K562 (cell line): ENCODE measurements at regions not wholly inside any gene's neighbourhood (a gene's known extent, or its start where the extent isn't known, plus 50 kb on each side); places are given as distances from the start of the nearest gene placed in this dataset.

Source experiments
- ATAC-seq: fragments of 200-7000 bp; cut with Tn5 transposase; 3 replicates; pipeline ENCODE4 v1.9.1; 2020; ENCODE audit warnings: moderate library complexity
- BruUV-seq: library from RNA; stranded (reverse); fragments of 400-500 nt; replicated peaks from 2 replicates; lab custom pipeline; 2021; lab: Mats Ljungman, UMichigan
- CTCF ChIA-PET: fragments of 300-600 bp; formaldehyde crosslinking; extraction: SDS; loops from one replicate; lab custom pipeline; 2021; ENCODE audit warnings: low intra/inter-chr PET ratio; lab: Yijun Ruan, JAX
- POLR2A ChIA-PET: fragments of 300-600, 350-650 bp; sonication (Branson Sonifier 250); formaldehyde crosslinking; extraction: SDS; loops from one replicate; lab custom pipeline; 2021; ENCODE audit warnings: antibody characterized with exemption, inconsistent platforms; lab: Yijun Ruan, JAX
- DNase-seq, 4 experiments: peaks; one replicate each; pipeline versions ENCODE4 v3.0.0 to v3.0.0-alpha.2; 2011 to 2018; ENCODE audit warnings: low spot score in 3 of 4, mixed read lengths in 3 of 4; ENCODE audit errors: extremely low read depth in 1 of 4
- FAIRE-seq: peaks from 2 replicates; lab custom pipeline; 2011; peaks lifted over from hg19 to GRCh38; lab: Jason Lieb, UNC
- H2AFZ ChIP-seq: 2 replicates; pipeline ENCODE4 v1.6.0; 2011; ENCODE audit warnings: low read depth, low read length, control low read depth, inconsistent platforms
- H3K27ac ChIP-seq: fragments of 200-600 bp; 3 replicates; pipeline ENCODE4 v1.8.0; 2011; ENCODE audit warnings: low read depth, mild to moderate bottlenecking, control low read depth, inconsistent platforms, low read length, moderate library complexity, mixed read lengths; ENCODE audit errors: extremely low read depth
- H3K27me3 ChIP-seq, 2 experiments: fragments of 300-600 bp in 1 of 2; 2 replicates in 1 of 2; 3 replicates in 1 of 2; pipeline versions ENCODE4 v1.6.0 to v1.8.0; 2011; ENCODE audit warnings: inconsistent platforms in 2 of 2, low read length in 2 of 2, mild to moderate bottlenecking in 1 of 2, mixed read lengths in 1 of 2, moderate library complexity in 1 of 2; ENCODE audit not compliant: control insufficient read depth in 2 of 2, insufficient read depth in 2 of 2
- H3K36me3 ChIP-seq: fragments of 300-600 bp; 3 replicates; pipeline ENCODE4 v1.8.0; 2011; ENCODE audit warnings: mild to moderate bottlenecking, low read length, inconsistent platforms; ENCODE audit not compliant: control insufficient read depth, insufficient read depth
- H3K4me1 ChIP-seq, 2 experiments: fragments of 200-600 bp in 1 of 2; replicated peaks in 1 of 2; 2 replicates in 1 of 2; 3 replicates in 1 of 2; pipeline versions ENCODE4 v1.5.1 to v1.8.0; 2011; ENCODE audit warnings: inconsistent platforms in 2 of 2, low read length in 2 of 2, mild to moderate bottlenecking in 1 of 2, mixed read lengths in 1 of 2, moderate library complexity in 1 of 2; ENCODE audit not compliant: control insufficient read depth in 2 of 2, insufficient read depth in 2 of 2
- H3K4me2 ChIP-seq: 2 replicates; pipeline ENCODE4 v1.6.1; 2011; ENCODE audit warnings: low read length, control low read depth, inconsistent platforms, mixed read lengths; ENCODE audit not compliant: insufficient read depth
- H3K4me3 ChIP-seq: fragments of 200-600 bp; sonication (generic), shearing (Covaris generic); 2 replicates; pipeline ENCODE4 v1.5.1; 2016; ENCODE audit warnings: control low read depth, inconsistent platforms
- H3K79me2 ChIP-seq: fragments of 200-600 bp; 3 replicates; pipeline ENCODE4 v1.8.0; 2011; ENCODE audit warnings: low read length, inconsistent platforms; ENCODE audit not compliant: control insufficient read depth, insufficient read depth
- H3K9ac ChIP-seq, 2 experiments: 2 replicates each; pipeline versions ENCODE4 v1.6.0 to v1.6.1; 2011; ENCODE audit warnings: low read depth in 2 of 2, low read length in 2 of 2, control low read depth in 1 of 2, inconsistent platforms in 1 of 2, mild to moderate bottlenecking in 1 of 2, mixed read lengths in 1 of 2; ENCODE audit not compliant: insufficient read depth in 1 of 2
- H3K9me1 ChIP-seq: one replicate; pipeline ENCODE4 v1.6.0; 2011; ENCODE audit warnings: inconsistent platforms, mild to moderate bottlenecking, low read length, moderate library complexity; ENCODE audit not compliant: control insufficient read depth, insufficient read depth
- H3K9me3 ChIP-seq: replicated peaks from 2 replicates; pipeline ENCODE4 v1.5.1; 2011; ENCODE audit warnings: low read depth, low read length, inconsistent platforms; ENCODE audit not compliant: control insufficient read depth, insufficient read depth
- H4K20me1 ChIP-seq: replicated peaks from 2 replicates; pipeline ENCODE4 v1.6.1; 2011; ENCODE audit warnings: low read length, inconsistent platforms, mixed read lengths; ENCODE audit not compliant: control insufficient read depth, insufficient read depth
- FOXK1 ChIP-seq: sonication (generic); formaldehyde crosslinking; IDR thresholded peaks from 2 replicates; pipeline ENCODE4 v1.8.0; 2022; ENCODE audit warnings: missing genetic modification reagents, mild to moderate bottlenecking, borderline replicate concordance
- FOXP1 ChIP-seq: sonication (generic); formaldehyde crosslinking; IDR thresholded peaks from 2 replicates; pipeline ENCODE4 v1.8.0; 2022; ENCODE audit warnings: mild to moderate bottlenecking, missing genetic modification reagents
- SP2 ChIP-seq: IDR thresholded peaks from 2 replicates; pipeline ENCODE4 v1.6.1; 2011; ENCODE audit warnings: mild to moderate bottlenecking, low read depth, low read length, moderate library complexity; ENCODE audit not compliant: poor library complexity, severe bottlenecking; ENCODE audit errors: extremely low read depth
- WGBS: fragments of 100-300 bp; shearing (Covaris generic); methylation state at CpG from one replicate; pipeline ENCODE4 v1.1.6; 2016; ENCODE audit warnings: low coverage, mixed read lengths; ENCODE audit not compliant: insufficient coverage; ENCODE audit errors: missing lambda C conversion rate; 5-methylcytosine and 5-hydroxymethylcytosine counted together
- in situ Hi-C: fragments of 300-500 bp; cut with MboI; formaldehyde crosslinking; loops from 4 replicates; pipeline ENCODE4 v1.15.0; 2018; ENCODE audit warnings: inconsistent platforms, mixed read lengths
- intact Hi-C: fragments of 100-400 bp; cut with micrococcal nuclease; formaldehyde crosslinking; loops from 2 replicates; pipeline ENCODE4 v1.14.2; 2022
- TF ChIP-seq, protein P1 (sequence below): fragments of 450-650 bp; conservative IDR thresholded peaks from 2 replicates; pipeline ENCODE4 v1.6.1; 2016; ENCODE audit warnings: missing genetic modification characterization, low read depth, mild to moderate bottlenecking, control low read depth, missing compliant biosample characterization
- TF ChIP-seq, protein P2 (sequence below): fragments of 250-450 bp; sonication (Bioruptor Pico); IDR thresholded peaks from 2 replicates; pipeline ENCODE4 v1.4.0; 2020
- TF ChIP-seq, protein P3 (sequence below): fragments of 150-350 bp; conservative IDR thresholded peaks from 2 replicates; pipeline ENCODE4 v1.6.1; 2014; ENCODE audit warnings: low read length
- TF ChIP-seq, protein P4 (sequence below), 2 experiments: IDR thresholded peaks in 1 of 2; conservative IDR thresholded peaks in 1 of 2; 2 replicates each; pipeline ENCODE4 v1.6.1; 2016; ENCODE audit warnings: low read depth in 2 of 2, mild to moderate bottlenecking in 1 of 2, missing compliant biosample characterization in 1 of 2, missing genetic modification characterization in 1 of 2, moderate library complexity in 1 of 2

GRCh38 chr17:71423871-71424546 lies 696.8 kb upstream of the SOX9 start:
- no peak overlapping the region for H3K4me2 ChIP-seq
- no peak overlapping the region for H3K27ac ChIP-seq
- ChIA-PET POLR2A (no interaction called here), CTCF (no interaction called here)
- no peaks in the 10 kb centered on the region for H3K27me3 ChIP-seq
- DNase-seq (no peak), FAIRE-seq (no peak), ATAC-seq (no peak)
- H4K20me1 ChIP-seq, result no peaks in the 10 kb centered on the region
- H3K4me3 ChIP-seq, result no peak overlapping the region
- in situ Hi-C loops (no loop called here), intact Hi-C loops (no loop called here)
- no peaks in the 10 kb centered on the region for H3K4me1 ChIP-seq
- no peaks in the 10 kb centered on the region for H3K9me1 ChIP-seq
- WGBS, result 1% methylated on average over 5 of the region's 5 CpGs
- H3K36me3 ChIP-seq, result no peaks in the 10 kb centered on the region
- no TSS peak for BruUV-seq
- H3K79me2 ChIP-seq, result no peaks in the 10 kb centered on the region
- no peak overlapping the region for H2AFZ ChIP-seq
- H3K9me3 ChIP-seq, result no peaks in the 10 kb centered on the region
- H3K9ac ChIP-seq, result no peak overlapping the region
- TF ChIP-seq, protein P1, sequence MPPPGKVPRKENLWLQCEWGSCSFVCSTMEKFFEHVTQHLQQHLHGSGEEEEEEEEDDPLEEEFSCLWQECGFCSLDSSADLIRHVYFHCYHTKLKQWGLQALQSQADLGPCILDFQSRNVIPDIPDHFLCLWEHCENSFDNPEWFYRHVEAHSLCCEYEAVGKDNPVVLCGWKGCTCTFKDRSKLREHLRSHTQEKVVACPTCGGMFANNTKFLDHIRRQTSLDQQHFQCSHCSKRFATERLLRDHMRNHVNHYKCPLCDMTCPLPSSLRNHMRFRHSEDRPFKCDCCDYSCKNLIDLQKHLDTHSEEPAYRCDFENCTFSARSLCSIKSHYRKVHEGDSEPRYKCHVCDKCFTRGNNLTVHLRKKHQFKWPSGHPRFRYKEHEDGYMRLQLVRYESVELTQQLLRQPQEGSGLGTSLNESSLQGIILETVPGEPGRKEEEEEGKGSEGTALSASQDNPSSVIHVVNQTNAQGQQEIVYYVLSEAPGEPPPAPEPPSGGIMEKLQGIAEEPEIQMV, result no peak
- TF ChIP-seq, protein P2, sequence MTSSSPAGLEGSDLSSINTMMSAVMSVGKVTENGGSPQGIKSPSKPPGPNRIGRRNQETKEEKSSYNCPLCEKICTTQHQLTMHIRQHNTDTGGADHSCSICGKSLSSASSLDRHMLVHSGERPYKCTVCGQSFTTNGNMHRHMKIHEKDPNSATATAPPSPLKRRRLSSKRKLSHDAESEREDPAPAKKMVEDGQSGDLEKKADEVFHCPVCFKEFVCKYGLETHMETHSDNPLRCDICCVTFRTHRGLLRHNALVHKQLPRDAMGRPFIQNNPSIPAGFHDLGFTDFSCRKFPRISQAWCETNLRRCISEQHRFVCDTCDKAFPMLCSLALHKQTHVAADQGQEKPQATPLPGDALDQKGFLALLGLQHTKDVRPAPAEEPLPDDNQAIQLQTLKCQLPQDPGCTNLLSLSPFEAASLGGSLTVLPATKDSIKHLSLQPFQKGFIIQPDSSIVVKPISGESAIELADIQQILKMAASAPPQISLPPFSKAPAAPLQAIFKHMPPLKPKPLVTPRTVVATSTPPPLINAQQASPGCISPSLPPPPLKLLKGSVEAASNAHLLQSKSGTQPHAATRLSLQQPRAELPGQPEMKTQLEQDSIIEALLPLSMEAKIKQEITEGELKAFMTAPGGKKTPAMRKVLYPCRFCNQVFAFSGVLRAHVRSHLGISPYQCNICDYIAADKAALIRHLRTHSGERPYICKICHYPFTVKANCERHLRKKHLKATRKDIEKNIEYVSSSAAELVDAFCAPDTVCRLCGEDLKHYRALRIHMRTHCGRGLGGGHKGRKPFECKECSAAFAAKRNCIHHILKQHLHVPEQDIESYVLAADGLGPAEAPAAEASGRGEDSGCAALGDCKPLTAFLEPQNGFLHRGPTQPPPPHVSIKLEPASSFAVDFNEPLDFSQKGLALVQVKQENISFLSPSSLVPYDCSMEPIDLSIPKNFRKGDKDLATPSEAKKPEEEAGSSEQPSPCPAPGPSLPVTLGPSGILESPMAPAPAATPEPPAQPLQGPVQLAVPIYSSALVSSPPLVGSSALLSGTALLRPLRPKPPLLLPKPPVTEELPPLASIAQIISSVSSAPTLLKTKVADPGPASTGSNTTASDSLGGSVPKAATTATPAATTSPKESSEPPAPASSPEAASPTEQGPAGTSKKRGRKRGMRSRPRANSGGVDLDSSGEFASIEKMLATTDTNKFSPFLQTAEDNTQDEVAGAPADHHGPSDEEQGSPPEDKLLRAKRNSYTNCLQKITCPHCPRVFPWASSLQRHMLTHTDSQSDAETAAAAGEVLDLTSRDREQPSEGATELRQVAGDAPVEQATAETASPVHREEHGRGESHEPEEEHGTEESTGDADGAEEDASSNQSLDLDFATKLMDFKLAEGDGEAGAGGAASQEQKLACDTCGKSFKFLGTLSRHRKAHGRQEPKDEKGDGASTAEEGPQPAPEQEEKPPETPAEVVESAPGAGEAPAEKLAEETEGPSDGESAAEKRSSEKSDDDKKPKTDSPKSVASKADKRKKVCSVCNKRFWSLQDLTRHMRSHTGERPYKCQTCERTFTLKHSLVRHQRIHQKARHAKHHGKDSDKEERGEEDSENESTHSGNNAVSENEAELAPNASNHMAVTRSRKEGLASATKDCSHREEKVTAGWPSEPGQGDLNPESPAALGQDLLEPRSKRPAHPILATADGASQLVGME (CRISPR knock-in tag), result no peak
- TF ChIP-seq, protein P3, sequence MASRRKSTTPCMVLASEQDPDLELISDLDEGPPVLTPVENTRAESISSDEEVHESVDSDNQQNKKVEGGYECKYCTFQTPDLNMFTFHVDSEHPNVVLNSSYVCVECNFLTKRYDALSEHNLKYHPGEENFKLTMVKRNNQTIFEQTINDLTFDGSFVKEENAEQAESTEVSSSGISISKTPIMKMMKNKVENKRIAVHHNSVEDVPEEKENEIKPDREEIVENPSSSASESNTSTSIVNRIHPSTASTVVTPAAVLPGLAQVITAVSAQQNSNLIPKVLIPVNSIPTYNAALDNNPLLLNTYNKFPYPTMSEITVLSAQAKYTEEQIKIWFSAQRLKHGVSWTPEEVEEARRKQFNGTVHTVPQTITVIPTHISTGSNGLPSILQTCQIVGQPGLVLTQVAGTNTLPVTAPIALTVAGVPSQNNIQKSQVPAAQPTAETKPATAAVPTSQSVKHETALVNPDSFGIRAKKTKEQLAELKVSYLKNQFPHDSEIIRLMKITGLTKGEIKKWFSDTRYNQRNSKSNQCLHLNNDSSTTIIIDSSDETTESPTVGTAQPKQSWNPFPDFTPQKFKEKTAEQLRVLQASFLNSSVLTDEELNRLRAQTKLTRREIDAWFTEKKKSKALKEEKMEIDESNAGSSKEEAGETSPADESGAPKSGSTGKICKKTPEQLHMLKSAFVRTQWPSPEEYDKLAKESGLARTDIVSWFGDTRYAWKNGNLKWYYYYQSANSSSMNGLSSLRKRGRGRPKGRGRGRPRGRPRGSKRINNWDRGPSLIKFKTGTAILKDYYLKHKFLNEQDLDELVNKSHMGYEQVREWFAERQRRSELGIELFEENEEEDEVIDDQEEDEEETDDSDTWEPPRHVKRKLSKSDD, result no peak
- TF ChIP-seq FOXP1 (CRISPR knock-in tag) (no peak), SP2 (no peak), FOXK1 (CRISPR knock-in tag) (no peak)
- TF ChIP-seq, protein P4, sequence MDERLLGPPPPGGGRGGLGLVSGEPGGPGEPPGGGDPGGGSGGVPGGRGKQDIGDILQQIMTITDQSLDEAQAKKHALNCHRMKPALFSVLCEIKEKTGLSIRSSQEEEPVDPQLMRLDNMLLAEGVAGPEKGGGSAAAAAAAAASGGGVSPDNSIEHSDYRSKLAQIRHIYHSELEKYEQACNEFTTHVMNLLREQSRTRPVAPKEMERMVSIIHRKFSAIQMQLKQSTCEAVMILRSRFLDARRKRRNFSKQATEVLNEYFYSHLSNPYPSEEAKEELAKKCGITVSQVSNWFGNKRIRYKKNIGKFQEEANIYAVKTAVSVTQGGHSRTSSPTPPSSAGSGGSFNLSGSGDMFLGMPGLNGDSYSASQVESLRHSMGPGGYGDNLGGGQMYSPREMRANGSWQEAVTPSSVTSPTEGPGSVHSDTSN (CRISPR knock-in tag; IDR thresholded peaks at IDR 0.05; ENCODE audit: low read depth), result no peak
- TF ChIP-seq, protein P4 (tag; conservative IDR thresholded peaks at IDR 0.05; ENCODE audit: low read depth), result no peak
